ENCODE measurements at regions not wholly inside any gene's neighbourhood (a gene's known extent, or its start where the extent isn't known, plus 50 kb on each side); places are given as distances from the start of the nearest gene placed in this dataset.

GRCh38 chr4:41363384-41363981 lies 106.8 kb downstream of the UCHL1 start:
- Mint-ChIP-seq H3K27me3 (ENCODE audit: low read depth) (peaks cover 34% of the 10 kb centered on the region), H3K4me3 (peak overlapping the region; percentile 87 to 90 (median 88)), H3K27ac (peak overlapping the region; percentile 21 to 76 (median 33))

GRCh38 chr4:41364876-41365275 lies 108.1 kb downstream of the UCHL1 start:
- Mint-ChIP-seq H3K27ac (no peak overlapping the region), H3K9me3 (no peaks in the 10 kb centered on the region), H3K4me3 (peak overlapping the region in 1 of 3 experiments; percentile 36), H3K27me3 (ENCODE audit: low read depth) (peaks cover 29% of the 10 kb centered on the region), H3K36me3 (ENCODE audit: low read depth) (no peaks in the 10 kb centered on the region), H3K4me1 (peaks cover 45% of the 10 kb centered on the region)
- TF ChIP-seq CTCF (IDR thresholded peaks at IDR 0.05; ENCODE audit: unreplicated experiment in 3 of 3) = no peak

More at GRCh38 chr4:41363384-41363981, 106.8 kb downstream of the UCHL1 start:
- Mint-ChIP-seq H3K36me3 (ENCODE audit: low read depth) (no peaks in the 10 kb centered on the region), H3K4me1 (peaks cover 40% of the 10 kb centered on the region), H3K9me3 (no peaks in the 10 kb centered on the region)
- no peak for TF ChIP-seq CTCF (IDR thresholded peaks at IDR 0.05; ENCODE audit: unreplicated experiment in 3 of 3)

- peaks cover 46% of the 10 kb centered on the region for H3K4me1 Mint-ChIP-seq
- H3K27ac Mint-ChIP-seq = no peak overlapping the region
- no peaks in the 10 kb centered on the region for H3K36me3 Mint-ChIP-seq (ENCODE audit: low read depth)
- peaks cover 28% of the 10 kb centered on the region for H3K27me3 Mint-ChIP-seq (ENCODE audit: low read depth)
- H3K4me3 Mint-ChIP-seq = no peak overlapping the region
- TF ChIP-seq CTCF (IDR thresholded peaks at IDR 0.05; ENCODE audit: unreplicated experiment in 3 of 3) = no peak
- no peaks in the 10 kb centered on the region for H3K9me3 Mint-ChIP-seq
These were observed 109.0 kb downstream of the UCHL1 start for GRCh38 chr4:41365681-41366080.

GRCh38 chr4:41366911-41367517 lies 110.3 kb downstream of the UCHL1 start:
- Mint-ChIP-seq H3K9me3 (no peaks in the 10 kb centered on the region), H3K36me3 (ENCODE audit: low read depth) (peaks cover 3% of the 10 kb centered on the region), H3K27me3 (ENCODE audit: low read depth) (peaks cover 18% of the 10 kb centered on the region), H3K27ac (no peak overlapping the region), H3K4me3 (no peak overlapping the region), H3K4me1 (peaks cover 41% of the 10 kb centered on the region)
- TF ChIP-seq CTCF (IDR thresholded peaks at IDR 0.05; ENCODE audit: unreplicated experiment in 3 of 3) = no peak

GRCh38 chr4:41369680-41370079 lies 113.0 kb downstream of the UCHL1 start:
- Mint-ChIP-seq H3K36me3 (ENCODE audit: low read depth) (peaks cover 3% of the 10 kb centered on the region), H3K27ac (peak overlapping the region in 1 of 3 experiments; percentile 15), H3K9me3 (no peaks in the 10 kb centered on the region), H3K4me3 (no peak overlapping the region), H3K27me3 (ENCODE audit: low read depth) (no peaks in the 10 kb centered on the region), H3K4me1 (peaks cover 29% of the 10 kb centered on the region)
- TF ChIP-seq CTCF (IDR thresholded peaks at IDR 0.05; ENCODE audit: unreplicated experiment in 3 of 3) = no peak

GRCh38 chr4:41373221-41373620 lies 116.5 kb downstream of the UCHL1 start:
- Mint-ChIP-seq H3K27ac (no peak overlapping the region), H3K4me3 (no peak overlapping the region), H3K36me3 (ENCODE audit: low read depth) (peaks cover 6% of the 10 kb centered on the region), H3K9me3 (peaks cover 5% of the 10 kb centered on the region), H3K27me3 (ENCODE audit: low read depth) (no peaks in the 10 kb centered on the region), H3K4me1 (peaks cover 31% of the 10 kb centered on the region)
- TF ChIP-seq CTCF (IDR thresholded peaks at IDR 0.05; ENCODE audit: unreplicated experiment in 3 of 3) = no peak
